Omental fat pad (tissue), 3 donors: ENCODE measurements at regions not wholly inside any gene's neighbourhood (a gene's known extent, or its start where the extent isn't known, plus 50 kb on each side); places are given as distances from the start of the nearest gene placed in this dataset.

Experiments used
- ATAC-seq: fragments of 150-250 bp; one replicate; pipeline ENCODE4 v1.9.1; 2016; ENCODE audit warnings: mild to moderate bottlenecking, moderate library complexity; ENCODE audit not compliant: low FRiP score
- DNase-seq: peaks from one replicate; pipeline ENCODE4 v3.0.0-alpha.2; 2019; ENCODE audit warnings: low spot score
- TF ChIP-seq, protein P1 (sequence below), 3 donors: fragments of 450-650 bp; IDR thresholded peaks; one replicate each; pipeline ENCODE4 v1.5.1; 2016 to 2017; ENCODE audit warnings: antibody characterized with exemption in 3 of 3, mild to moderate bottlenecking in 3 of 3, moderate library complexity in 2 of 3

DNA sequence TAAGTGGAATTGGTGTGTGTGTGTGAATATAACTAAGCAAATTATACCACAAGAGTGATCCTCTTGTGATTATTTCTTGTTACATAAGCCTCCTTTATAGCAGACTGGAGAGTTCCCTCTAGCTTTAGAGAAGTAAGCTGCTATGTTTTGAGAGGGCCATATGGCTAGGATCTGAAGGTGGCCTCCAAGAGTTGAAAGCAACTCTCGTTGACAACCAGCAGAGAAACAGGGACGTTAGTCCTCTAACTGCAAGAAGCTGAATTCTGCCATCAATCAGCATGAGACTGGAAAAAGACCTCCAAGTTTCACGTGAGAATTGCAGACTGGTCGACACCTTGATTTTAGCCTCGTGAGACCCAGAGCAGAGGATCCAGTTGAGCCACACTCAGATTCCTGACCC is 278.5 kb upstream of the ZNF717 start:
- TF ChIP-seq, protein P1, sequence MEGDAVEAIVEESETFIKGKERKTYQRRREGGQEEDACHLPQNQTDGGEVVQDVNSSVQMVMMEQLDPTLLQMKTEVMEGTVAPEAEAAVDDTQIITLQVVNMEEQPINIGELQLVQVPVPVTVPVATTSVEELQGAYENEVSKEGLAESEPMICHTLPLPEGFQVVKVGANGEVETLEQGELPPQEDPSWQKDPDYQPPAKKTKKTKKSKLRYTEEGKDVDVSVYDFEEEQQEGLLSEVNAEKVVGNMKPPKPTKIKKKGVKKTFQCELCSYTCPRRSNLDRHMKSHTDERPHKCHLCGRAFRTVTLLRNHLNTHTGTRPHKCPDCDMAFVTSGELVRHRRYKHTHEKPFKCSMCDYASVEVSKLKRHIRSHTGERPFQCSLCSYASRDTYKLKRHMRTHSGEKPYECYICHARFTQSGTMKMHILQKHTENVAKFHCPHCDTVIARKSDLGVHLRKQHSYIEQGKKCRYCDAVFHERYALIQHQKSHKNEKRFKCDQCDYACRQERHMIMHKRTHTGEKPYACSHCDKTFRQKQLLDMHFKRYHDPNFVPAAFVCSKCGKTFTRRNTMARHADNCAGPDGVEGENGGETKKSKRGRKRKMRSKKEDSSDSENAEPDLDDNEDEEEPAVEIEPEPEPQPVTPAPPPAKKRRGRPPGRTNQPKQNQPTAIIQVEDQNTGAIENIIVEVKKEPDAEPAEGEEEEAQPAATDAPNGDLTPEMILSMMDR (IDR thresholded peaks at IDR 0.05) = no peak
- DNase-seq (no peak), ATAC-seq (no peak)

DNA sequence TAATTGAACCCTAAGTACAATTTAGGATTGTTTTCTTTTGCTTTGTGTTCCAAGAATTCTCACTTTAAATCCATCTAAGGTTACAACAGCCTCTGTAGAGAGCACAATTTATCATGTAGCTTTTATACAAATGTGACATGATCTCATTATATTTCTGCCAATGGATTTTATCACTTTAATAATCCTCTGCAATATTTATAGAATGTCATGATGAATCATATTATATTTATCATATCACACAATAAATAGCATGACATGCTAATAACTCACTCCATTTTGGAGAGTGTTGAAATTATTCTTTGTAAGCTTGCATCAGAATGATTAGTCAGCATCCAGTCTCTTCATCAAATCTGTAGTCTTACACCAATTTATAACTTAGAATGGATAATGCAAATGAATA is 280.6 kb upstream of the ZNF717 start:
- TF ChIP-seq, protein P1 (IDR thresholded peaks at IDR 0.05) = no peak
- no peak for DNase-seq
- no peak for ATAC-seq

DNA sequence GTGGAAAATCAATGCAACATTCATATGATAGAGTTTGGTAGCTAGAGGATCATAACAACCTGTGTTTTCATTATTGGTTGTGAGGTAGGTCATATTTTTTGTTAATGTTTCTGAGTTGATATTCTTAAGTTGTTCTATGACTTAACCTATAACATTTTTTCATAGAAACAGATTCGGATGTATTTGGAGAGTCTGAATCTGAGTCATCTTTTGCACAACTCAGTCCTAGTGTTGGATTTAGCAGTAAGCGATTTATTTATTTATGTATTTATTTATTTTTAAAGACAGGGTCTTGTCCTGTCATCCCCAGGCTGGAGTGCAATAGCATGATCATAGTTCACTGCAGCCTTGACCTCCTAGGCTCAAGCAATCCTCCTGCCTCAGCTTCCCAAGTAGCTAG is 292.8 kb upstream of the ZNF717 start:
- no peak for ATAC-seq
- DNase-seq = no peak
- TF ChIP-seq, protein P1 (IDR thresholded peaks at IDR 0.05) = no peak

DNA sequence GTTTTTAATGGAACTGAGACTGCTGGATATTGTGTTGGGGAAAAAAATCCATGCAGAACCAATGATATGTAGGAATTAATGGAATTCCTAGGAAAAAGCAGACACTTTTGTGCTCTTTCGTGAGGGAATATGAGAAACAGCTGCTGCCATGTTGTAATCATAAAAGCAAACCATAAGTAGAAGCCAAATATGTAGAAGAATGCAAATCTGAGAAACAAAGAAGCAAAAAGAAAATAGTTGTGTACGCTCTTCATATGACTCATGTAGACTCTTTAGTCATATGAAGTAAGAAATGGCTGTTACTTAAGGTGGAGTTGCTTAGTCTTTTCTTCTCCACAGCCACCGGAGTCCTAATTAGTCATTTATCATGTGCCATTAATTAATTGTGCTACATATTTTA is 298.6 kb upstream of the ZNF717 start:
- ATAC-seq (no peak), DNase-seq (no peak)
- TF ChIP-seq, protein P1 (IDR thresholded peaks at IDR 0.05) = no peak

DNA sequence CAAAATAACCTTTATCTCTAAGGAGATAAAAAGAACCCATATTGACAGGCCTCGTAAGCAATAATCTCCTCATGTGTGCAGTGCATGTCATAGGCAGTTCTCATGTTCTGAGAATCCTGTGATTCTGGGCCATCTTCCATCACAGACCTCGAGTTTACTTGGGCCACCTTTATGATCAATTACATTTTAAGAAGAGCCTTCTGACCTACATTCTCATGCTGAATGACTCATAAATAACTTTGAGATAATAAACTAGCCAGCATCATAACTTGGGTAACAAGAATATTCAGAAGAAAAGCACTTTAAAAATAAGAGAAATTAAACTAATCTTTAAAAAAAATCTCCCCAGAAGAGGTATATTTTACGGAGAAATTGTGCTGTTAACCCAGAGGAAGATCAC is 310.7 kb upstream of the ZNF717 start:
- TF ChIP-seq, protein P1 (IDR thresholded peaks at IDR 0.05) = no peak
- ATAC-seq = no peak
- DNase-seq = no peak

DNA sequence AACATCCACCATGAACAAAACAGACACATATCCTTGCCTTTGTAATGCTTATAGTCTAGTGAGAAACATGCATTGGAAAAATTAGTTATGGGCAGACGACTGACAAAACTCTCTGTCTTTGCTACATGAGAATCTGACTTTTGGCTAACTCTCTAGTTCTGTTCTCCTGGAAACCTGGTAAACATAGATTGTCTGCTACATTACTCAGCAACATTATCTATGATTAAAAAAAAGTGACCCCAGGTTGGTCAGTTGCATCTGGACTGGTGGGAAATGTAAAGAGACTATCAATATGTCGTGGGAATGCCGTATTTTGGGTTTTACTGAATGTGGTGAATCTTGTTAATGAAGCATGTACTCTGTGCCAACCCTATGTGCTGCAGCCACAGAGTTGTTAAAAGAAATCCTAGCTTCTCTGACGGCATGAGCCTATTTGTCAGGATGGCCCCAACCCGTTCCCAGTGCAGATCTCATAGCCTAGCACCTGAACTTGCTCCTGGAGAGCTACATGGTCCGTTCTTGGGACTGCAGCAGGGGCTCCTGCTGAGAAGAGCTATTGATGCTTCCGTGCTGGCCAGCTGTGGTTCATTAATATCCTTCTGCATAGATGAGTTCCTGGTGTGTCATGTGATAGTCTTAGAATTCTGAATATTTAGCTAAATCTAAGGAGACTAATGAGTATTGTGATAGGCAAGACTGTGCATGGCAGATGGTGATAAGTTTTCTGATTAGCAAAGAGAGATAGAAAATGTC is 311.7 kb upstream of the ZNF717 start:
- TF ChIP-seq, protein P1 (IDR thresholded peaks at IDR 0.05) = no peak
- ATAC-seq (no peak), DNase-seq (no peak)

DNA sequence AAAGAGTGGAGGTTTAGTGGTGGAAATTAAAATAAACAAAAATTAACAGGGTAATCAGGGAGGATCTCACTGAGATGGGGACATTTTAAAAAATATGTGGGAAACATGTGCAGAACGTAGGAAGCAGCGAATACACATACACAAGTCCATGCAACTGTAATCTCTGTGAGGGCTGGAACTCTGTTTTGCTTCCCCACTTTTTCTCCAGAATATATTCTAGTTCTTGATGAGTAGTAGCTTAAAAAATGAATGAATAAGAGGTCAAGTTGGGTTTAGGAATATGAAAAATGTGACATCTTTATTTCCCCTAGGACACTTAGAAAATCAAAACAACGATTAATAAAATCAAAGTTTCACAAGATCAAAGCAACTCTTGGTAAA is 312.2 kb upstream of the ZNF717 start:
- no peak for DNase-seq

More for the DNA sequence above, 312.2 kb upstream of the ZNF717 start:
- ATAC-seq = no peak
- TF ChIP-seq, protein P1 (IDR thresholded peaks at IDR 0.05) = no peak
